ENCODE measurements at regions not wholly inside any gene's neighbourhood (a gene's known extent, or its start where the extent isn't known, plus 50 kb on each side); places are given as distances from the start of the nearest gene placed in this dataset.

DNA sequence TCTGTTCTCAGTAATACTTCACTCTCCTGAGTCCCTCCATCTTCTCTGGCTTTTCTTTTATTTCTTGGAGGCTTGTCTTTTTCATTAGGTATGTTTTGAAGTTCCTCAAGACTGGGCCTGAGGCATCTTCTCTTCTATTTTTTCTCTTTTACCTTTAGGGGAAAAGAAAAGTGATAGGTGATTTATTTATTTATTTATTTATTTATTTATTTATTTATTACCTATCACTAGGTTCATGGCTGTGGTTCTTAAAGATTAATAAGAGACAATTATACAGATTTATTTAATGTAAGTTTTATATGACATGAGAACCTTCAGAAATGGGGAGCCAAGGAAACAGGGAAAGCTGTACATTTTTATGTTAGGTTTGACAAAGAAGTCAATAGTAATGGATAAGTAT lies 330.3 kb upstream of the RBMS3 start:
- TF ChIP-seq CTCF (IDR thresholded peaks at IDR 0.05) (no peak), POLR2AphosphoS5 (IDR thresholded peaks at IDR 0.05; ENCODE audit: low read depth, low read length) (no peak), TCF7L2 (IDR thresholded peaks at IDR 0.05; ENCODE audit: low read depth, low read length) (no peak)
- TF ChIP-seq, protein P1, sequence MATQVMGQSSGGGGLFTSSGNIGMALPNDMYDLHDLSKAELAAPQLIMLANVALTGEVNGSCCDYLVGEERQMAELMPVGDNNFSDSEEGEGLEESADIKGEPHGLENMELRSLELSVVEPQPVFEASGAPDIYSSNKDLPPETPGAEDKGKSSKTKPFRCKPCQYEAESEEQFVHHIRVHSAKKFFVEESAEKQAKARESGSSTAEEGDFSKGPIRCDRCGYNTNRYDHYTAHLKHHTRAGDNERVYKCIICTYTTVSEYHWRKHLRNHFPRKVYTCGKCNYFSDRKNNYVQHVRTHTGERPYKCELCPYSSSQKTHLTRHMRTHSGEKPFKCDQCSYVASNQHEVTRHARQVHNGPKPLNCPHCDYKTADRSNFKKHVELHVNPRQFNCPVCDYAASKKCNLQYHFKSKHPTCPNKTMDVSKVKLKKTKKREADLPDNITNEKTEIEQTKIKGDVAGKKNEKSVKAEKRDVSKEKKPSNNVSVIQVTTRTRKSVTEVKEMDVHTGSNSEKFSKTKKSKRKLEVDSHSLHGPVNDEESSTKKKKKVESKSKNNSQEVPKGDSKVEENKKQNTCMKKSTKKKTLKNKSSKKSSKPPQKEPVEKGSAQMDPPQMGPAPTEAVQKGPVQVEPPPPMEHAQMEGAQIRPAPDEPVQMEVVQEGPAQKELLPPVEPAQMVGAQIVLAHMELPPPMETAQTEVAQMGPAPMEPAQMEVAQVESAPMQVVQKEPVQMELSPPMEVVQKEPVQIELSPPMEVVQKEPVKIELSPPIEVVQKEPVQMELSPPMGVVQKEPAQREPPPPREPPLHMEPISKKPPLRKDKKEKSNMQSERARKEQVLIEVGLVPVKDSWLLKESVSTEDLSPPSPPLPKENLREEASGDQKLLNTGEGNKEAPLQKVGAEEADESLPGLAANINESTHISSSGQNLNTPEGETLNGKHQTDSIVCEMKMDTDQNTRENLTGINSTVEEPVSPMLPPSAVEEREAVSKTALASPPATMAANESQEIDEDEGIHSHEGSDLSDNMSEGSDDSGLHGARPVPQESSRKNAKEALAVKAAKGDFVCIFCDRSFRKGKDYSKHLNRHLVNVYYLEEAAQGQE (IDR thresholded peaks at IDR 0.05; ENCODE audit: insufficient read depth in 1 of 2, low read depth in 2 of 2, low read length in 1 of 2) = no peak
